Activated B cell treated with CpG ODN at 0.5 μM for 24 hours (primary cell): ENCODE measurements at regions not wholly inside any gene's neighbourhood (a gene's known extent, or its start where the extent isn't known, plus 50 kb on each side); places are given as distances from the start of the nearest gene placed in this dataset.

Source experiments
- ATAC-seq: fragments of 200-7000 bp; cut with Tn5 transposase; one replicate; pipeline ENCODE4 v1.10.0; 2021; ENCODE audit warnings: low read depth, mild to moderate bottlenecking, moderate library complexity
- CTCF ChIA-PET: fragments of 350-600 bp; sonication (Branson Sonifier 250); formaldehyde crosslinking; loops from one replicate; lab custom pipeline; 2021; ENCODE audit warnings: antibody characterized with exemption; lab: Charles Lee
- POLR2A ChIA-PET: fragments of 350-600 bp; sonication (Branson Sonifier 250); formaldehyde crosslinking; loops from one replicate; lab custom pipeline; 2021; ENCODE audit warnings: antibody characterized with exemption; lab: Charles Lee
- DNase-seq: peaks from one replicate; pipeline ENCODE4 v3.0.0; 2022
- H3K27ac Mint-ChIP-seq: one replicate; pipeline ENCODE4 v1.8.0; 2020; ENCODE audit warnings: mixed read lengths
- H3K27me3 Mint-ChIP-seq: one replicate; pipeline ENCODE4 v1.8.0; 2021; ENCODE audit warnings: mixed read lengths
- H3K36me3 Mint-ChIP-seq: one replicate; pipeline ENCODE4 v1.8.0; 2021; ENCODE audit warnings: low read depth, mixed read lengths
- H3K4me1 Mint-ChIP-seq: one replicate; pipeline ENCODE4 v1.8.0; 2021; ENCODE audit warnings: mixed read lengths
- H3K4me3 Mint-ChIP-seq: one replicate; pipeline ENCODE4 v1.8.0; 2020; ENCODE audit warnings: mild to moderate bottlenecking, mixed read lengths
- H3K9me3 Mint-ChIP-seq: one replicate; pipeline ENCODE4 v1.8.0; 2020; ENCODE audit warnings: mixed read lengths
- intact Hi-C: fragments of 100-400 bp; cut with micrococcal nuclease; formaldehyde crosslinking; loops from one replicate; pipeline ENCODE4 v1.15.1; 2024
- TF ChIP-seq, protein P1 (sequence below): fragments of 200-600 bp; IDR thresholded peaks from one replicate; pipeline ENCODE4 v1.8.0; 2022; ENCODE audit warnings: antibody characterized with exemption, mild to moderate bottlenecking

DNA sequence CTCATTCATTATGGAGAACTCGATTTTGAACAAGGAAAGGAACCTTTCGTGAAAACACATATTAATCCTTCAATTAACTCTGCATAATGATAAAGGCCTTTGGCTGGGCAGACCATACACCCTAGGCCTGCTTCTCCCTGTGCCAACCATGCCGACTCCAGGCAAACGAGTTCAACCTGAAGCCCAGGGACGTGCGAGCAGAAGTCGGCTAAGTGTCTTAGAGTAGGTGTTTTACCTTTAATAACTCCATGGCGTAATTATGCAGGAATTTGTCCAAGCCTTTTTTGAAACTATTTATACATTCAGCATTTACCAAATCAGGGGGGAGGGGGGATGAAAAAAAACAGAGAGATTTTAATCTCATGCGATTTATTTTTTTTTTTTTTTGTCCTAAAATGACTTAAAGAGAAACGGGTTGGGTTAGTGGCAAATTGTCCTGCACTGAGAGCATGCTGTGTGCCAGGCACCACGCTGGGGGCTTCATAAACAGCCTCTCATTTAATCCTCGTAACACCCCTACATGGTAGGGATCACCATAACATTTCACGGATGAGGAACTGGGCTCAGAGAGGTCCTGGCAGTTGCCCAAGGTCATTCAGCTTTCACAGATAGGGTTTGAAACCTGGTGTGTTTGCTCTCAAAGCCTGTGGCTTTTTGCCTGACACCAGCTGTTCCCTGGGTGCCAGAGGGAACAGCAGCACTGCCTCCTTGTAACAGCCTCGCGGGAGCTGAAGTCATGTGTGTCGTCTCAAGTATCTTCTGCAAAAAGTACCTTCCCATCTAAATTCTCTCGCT lies 423.9 kb downstream of the MN1 start:
- TF ChIP-seq, protein P1, sequence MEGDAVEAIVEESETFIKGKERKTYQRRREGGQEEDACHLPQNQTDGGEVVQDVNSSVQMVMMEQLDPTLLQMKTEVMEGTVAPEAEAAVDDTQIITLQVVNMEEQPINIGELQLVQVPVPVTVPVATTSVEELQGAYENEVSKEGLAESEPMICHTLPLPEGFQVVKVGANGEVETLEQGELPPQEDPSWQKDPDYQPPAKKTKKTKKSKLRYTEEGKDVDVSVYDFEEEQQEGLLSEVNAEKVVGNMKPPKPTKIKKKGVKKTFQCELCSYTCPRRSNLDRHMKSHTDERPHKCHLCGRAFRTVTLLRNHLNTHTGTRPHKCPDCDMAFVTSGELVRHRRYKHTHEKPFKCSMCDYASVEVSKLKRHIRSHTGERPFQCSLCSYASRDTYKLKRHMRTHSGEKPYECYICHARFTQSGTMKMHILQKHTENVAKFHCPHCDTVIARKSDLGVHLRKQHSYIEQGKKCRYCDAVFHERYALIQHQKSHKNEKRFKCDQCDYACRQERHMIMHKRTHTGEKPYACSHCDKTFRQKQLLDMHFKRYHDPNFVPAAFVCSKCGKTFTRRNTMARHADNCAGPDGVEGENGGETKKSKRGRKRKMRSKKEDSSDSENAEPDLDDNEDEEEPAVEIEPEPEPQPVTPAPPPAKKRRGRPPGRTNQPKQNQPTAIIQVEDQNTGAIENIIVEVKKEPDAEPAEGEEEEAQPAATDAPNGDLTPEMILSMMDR = no peak
- no peaks in the 10 kb centered on the region for H3K4me1 Mint-ChIP-seq
- intact Hi-C loops = no loop called here
- H3K36me3 Mint-ChIP-seq = no peaks in the 10 kb centered on the region
- ATAC-seq = no peak
- DNase-seq = no peak
- POLR2A ChIA-PET = no interaction called here
- no peak overlapping the region for H3K4me3 Mint-ChIP-seq
- peaks cover 4% of the 10 kb centered on the region for H3K27me3 Mint-ChIP-seq
- CTCF ChIA-PET = no interaction called here
- H3K9me3 Mint-ChIP-seq = peaks cover 8% of the 10 kb centered on the region
- no peak overlapping the region for H3K27ac Mint-ChIP-seq

DNA sequence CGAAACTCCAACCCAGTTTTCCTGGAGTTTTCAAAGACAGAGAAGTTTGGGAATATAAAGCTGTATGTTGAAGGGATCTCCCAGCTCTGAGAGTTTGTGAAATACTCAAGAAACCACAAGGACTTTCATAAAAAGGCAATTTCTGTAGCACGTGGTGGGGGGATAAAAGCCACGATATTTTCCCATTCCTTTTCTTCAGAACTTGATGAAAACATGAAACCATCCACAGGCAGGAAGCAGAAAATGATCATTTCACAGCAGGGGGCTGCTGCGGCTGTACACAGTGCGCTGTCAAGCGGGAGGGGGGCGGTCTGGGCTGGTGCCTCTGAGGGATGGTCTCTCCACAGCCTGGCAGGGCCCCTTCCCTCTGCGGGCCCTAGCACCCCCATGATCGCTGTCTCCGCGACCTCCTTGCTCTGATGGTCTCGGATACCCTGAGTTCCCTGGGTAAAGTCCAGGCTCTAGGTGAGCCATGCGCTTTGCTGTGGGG lies 423.2 kb downstream of the MN1 start:
- H3K27ac Mint-ChIP-seq = no peak overlapping the region
- ATAC-seq = no peak
- intact Hi-C loops = no loop called here
- CTCF ChIA-PET = no interaction called here
- TF ChIP-seq, protein P1 = no peak
- DNase-seq = no peak
- H3K27me3 Mint-ChIP-seq = peaks cover 2% of the 10 kb centered on the region
- H3K4me1 Mint-ChIP-seq = no peaks in the 10 kb centered on the region
- no peaks in the 10 kb centered on the region for H3K36me3 Mint-ChIP-seq
- H3K9me3 Mint-ChIP-seq = peaks cover 8% of the 10 kb centered on the region
- POLR2A ChIA-PET = no interaction called here
- no peak overlapping the region for H3K4me3 Mint-ChIP-seq

DNA sequence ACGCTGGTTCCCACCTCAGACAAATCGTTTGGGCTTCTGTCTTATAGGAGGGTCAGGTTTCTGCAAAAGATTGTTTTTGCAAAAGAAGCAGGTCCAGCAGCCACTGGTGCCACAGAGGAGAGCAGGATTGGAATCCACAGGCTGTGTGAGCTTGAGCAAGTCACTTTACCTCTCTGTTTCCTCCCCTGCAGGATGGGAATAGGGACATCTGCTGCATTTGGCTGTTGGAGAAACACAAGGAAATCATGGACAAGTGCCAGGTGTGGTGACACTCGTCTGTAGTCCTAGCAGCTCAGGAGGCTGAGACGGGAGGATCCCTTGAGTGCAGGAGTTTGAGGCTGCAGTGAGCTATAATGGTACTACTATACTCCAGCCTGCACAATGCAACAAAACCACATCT lies 422.6 kb downstream of the MN1 start:
- Mint-ChIP-seq H3K36me3 (no peaks in the 10 kb centered on the region), H3K4me1 (no peaks in the 10 kb centered on the region), H3K4me3 (no peak overlapping the region), H3K27me3 (peaks cover 2% of the 10 kb centered on the region), H3K9me3 (peaks cover 8% of the 10 kb centered on the region), H3K27ac (no peak overlapping the region)
- POLR2A ChIA-PET = no interaction called here
- intact Hi-C loops = no loop called here
- CTCF ChIA-PET = no interaction called here
- TF ChIP-seq, protein P1 = no peak
- ATAC-seq = no peak
- no peak for DNase-seq

DNA sequence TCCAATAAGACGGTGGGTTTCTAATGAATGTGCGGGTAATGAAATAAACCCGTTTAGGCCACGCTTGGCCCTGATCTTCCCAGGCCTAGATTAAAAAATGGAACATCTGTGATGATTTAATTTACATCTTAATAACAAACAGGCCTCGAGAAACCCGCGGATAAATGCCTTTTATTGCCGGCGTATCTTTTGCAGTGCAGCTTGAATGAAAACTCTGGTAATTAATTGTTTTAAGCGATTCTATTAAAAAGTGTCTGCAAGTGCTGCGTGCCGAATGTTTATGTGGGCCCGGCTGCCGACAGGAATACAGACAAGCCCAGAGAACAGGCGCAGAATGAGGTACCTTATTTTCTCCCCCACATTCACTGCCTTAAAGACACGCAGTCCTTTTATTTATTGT lies 420.7 kb downstream of the MN1 start:
- Mint-ChIP-seq H3K4me3 (no peak overlapping the region), H3K27me3 (peaks cover 2% of the 10 kb centered on the region), H3K4me1 (no peaks in the 10 kb centered on the region), H3K9me3 (no peaks in the 10 kb centered on the region), H3K36me3 (no peaks in the 10 kb centered on the region), H3K27ac (no peak overlapping the region)
- ATAC-seq (no peak), DNase-seq (no peak)
- intact Hi-C loops = no loop called here
- POLR2A ChIA-PET = no interaction called here
- TF ChIP-seq, protein P1 = no peak
- CTCF ChIA-PET = no interaction called here

DNA sequence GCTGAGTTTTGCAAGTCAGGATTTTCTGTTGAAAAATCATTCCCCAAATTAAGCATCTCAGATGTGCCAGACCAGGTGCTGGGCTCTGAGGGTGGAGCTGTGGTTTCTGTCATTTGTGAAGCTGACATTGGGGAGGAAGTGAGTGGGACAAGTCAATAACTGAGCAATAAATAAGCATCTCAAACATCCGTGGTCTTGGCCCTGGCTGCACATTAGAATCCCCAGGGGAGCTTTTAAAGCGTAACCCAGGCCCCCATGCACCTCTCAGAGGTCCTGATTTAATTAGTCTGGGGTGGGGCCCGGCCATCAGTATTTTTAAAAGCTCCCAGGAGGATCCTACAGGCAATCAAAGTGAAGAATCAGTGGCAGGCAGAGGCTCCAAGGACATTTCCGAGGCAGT lies 420.0 kb downstream of the MN1 start:
- TF ChIP-seq, protein P1 = no peak
- intact Hi-C loops = no loop called here
- Mint-ChIP-seq H3K27me3 (peaks cover 2% of the 10 kb centered on the region), H3K27ac (no peak overlapping the region), H3K4me3 (no peak overlapping the region), H3K36me3 (no peaks in the 10 kb centered on the region), H3K4me1 (no peaks in the 10 kb centered on the region), H3K9me3 (no peaks in the 10 kb centered on the region)
- CTCF ChIA-PET = no interaction called here
- ATAC-seq = no peak
- DNase-seq = no peak
- POLR2A ChIA-PET = no interaction called here
